HG02885 (cell line): ENCODE measurements at regions not wholly inside any gene's neighbourhood (a gene's known extent, or its start where the extent isn't known, plus 50 kb on each side); places are given as distances from the start of the nearest gene placed in this dataset.

Experiments used
- ATAC-seq: cut with Tn5 transposase; IDR thresholded peaks from one replicate; pipeline ENCODE4 v1.9.1; 2021; ENCODE audit warnings: mild to moderate bottlenecking; ENCODE audit not compliant: unreplicated experiment, poor library complexity

- peak; percentile 63 for ATAC-seq
These were observed 210.6 kb upstream of the CDH5 start for GRCh38 chr16:66155933-66156332.

- no peak for ATAC-seq
These were observed 211.7 kb upstream of the CDH5 start for GRCh38 chr16:66154801-66155200.

- ATAC-seq, result no peak
These were observed 213.6 kb upstream of the CDH5 start for GRCh38 chr16:66152823-66153393.

- no peak for ATAC-seq
These were observed 214.3 kb upstream of the CDH5 start for GRCh38 chr16:66152181-66152580.

- no peak for ATAC-seq
These were observed 215.6 kb upstream of the CDH5 start for GRCh38 chr16:66150698-66151482.

- no peak for ATAC-seq
These were observed 219.2 kb upstream of the CDH5 start for GRCh38 chr16:66147291-66147690.

- ATAC-seq, result no peak
These were observed 219.7 kb upstream of the CDH5 start for GRCh38 chr16:66146798-66147197.

GRCh38 chr16:66144641-66145040 is 221.8 kb upstream of the CDH5 start:
- ATAC-seq, result no peak

- no peak for ATAC-seq
These were observed 223.1 kb upstream of the CDH5 start for GRCh38 chr16:66143415-66143814.

GRCh38 chr16:66141885-66142284 is 224.6 kb upstream of the CDH5 start:
- ATAC-seq, result no peak

GRCh38 chr16:66137853-66138252 is 228.6 kb upstream of the CDH5 start:
- ATAC-seq, result no peak

- ATAC-seq, result no peak
These were observed 229.7 kb upstream of the CDH5 start for GRCh38 chr16:66136841-66137240.

GRCh38 chr16:66135838-66136237 is 230.7 kb upstream of the CDH5 start:
- ATAC-seq, result no peak

GRCh38 chr16:66135421-66135831 is 231.1 kb upstream of the CDH5 start:
- no peak for ATAC-seq

- no peak for ATAC-seq
These were observed 231.6 kb upstream of the CDH5 start for GRCh38 chr16:66134875-66135274.

- ATAC-seq, result no peak
These were observed 232.7 kb upstream of the CDH5 start for GRCh38 chr16:66133643-66134338.

GRCh38 chr16:66131895-66132294 is 234.6 kb upstream of the CDH5 start:
- ATAC-seq, result no peak

- ATAC-seq, result no peak
These were observed 235.2 kb upstream of the CDH5 start for GRCh38 chr16:66131156-66131807.

GRCh38 chr16:66130296-66130905 is 236.1 kb upstream of the CDH5 start:
- no peak for ATAC-seq

GRCh38 chr16:66129196-66129595 is 237.3 kb upstream of the CDH5 start:
- ATAC-seq, result no peak

GRCh38 chr16:66128371-66128770 is 238.1 kb upstream of the CDH5 start:
- no peak for ATAC-seq
